H1 (cell line): ENCODE measurements at regions not wholly inside any gene's neighbourhood (a gene's known extent, or its start where the extent isn't known, plus 50 kb on each side); places are given as distances from the start of the nearest gene placed in this dataset.

Experiments
- CTCF ChIA-PET: fragments of 300-600 bp; sonication (Branson Sonifier 250); formaldehyde crosslinking; loops from one replicate; lab custom pipeline; 2021; ENCODE audit not compliant: partially characterized antibody; lab: Charles Lee
- POLR2A ChIA-PET: fragments of 300-600 bp; sonication (Branson Sonifier 250); formaldehyde crosslinking; loops from one replicate; lab custom pipeline; 2021; ENCODE audit warnings: inconsistent platforms; ENCODE audit not compliant: partially characterized antibody; lab: Charles Lee
- DNase-seq, 2 experiments: peaks; one replicate each; pipeline versions ENCODE4 v3.0.0 to v3.0.0-alpha.2; 2010 to 2022; ENCODE audit warnings: low spot score in 2 of 2, low read depth in 1 of 2, mixed read lengths in 1 of 2
- FAIRE-seq: peaks from 2 replicates; lab custom pipeline; 2011; peaks lifted over from hg19 to GRCh38; lab: Jason Lieb, UNC
- H2AFZ ChIP-seq: 2 replicates; pipeline ENCODE4 v1.8.1; 2012; ENCODE audit warnings: low read length, inconsistent platforms
- H2AK5ac ChIP-seq: 2 replicates; pipeline ENCODE4 v1.6.1; 2013; ENCODE audit warnings: low read depth, low read length
- H2BK120ac ChIP-seq: replicated peaks from 2 replicates; pipeline ENCODE3; 2013; ENCODE audit warnings: low read depth, low read length, inconsistent platforms
- H2BK12ac ChIP-seq: 2 replicates; pipeline ENCODE4 v1.6.1; 2013; ENCODE audit warnings: low read depth, low read length
- H2BK15ac ChIP-seq: 2 replicates; pipeline ENCODE4 v1.6.1; 2013; ENCODE audit warnings: low read length
- H2BK20ac ChIP-seq: 2 replicates; pipeline ENCODE4 v1.6.1; 2013; ENCODE audit warnings: low read length
- H2BK5ac ChIP-seq: 2 replicates; pipeline ENCODE4 v1.6.1; 2013; ENCODE audit warnings: low read depth, low read length
- H3K14ac ChIP-seq: 2 replicates; pipeline ENCODE4 v1.6.1; 2013; ENCODE audit warnings: inconsistent platforms; ENCODE audit not compliant: insufficient read length
- H3K18ac ChIP-seq: 2 replicates; pipeline ENCODE4 v1.6.1; 2013; ENCODE audit warnings: low read length; ENCODE audit errors: extremely low read depth
- H3K23ac ChIP-seq: 2 replicates; pipeline ENCODE4 v1.6.1; 2013; ENCODE audit warnings: inconsistent platforms; ENCODE audit not compliant: insufficient read length
- H3K23me2 ChIP-seq: 2 replicates; pipeline ENCODE4 v1.6.1; 2013; ENCODE audit warnings: low read depth, low read length
- H3K27ac ChIP-seq: 2 replicates; pipeline ENCODE4 v1.6.1; 2011; ENCODE audit warnings: low read depth, low read length, inconsistent platforms
- H3K27me3 ChIP-seq, 4 experiments: replicated peaks in 1 of 4; 1 replicate in 1 of 4; 2 replicates in 3 of 4; pipeline versions ENCODE4 v1.6.1 to v1.8.1; 2011 to 2013; ENCODE audit warnings: low read length in 3 of 4, mild to moderate bottlenecking in 3 of 4, inconsistent platforms in 2 of 4, mixed read lengths in 2 of 4, moderate library complexity in 1 of 4; ENCODE audit not compliant: control insufficient read depth in 3 of 4, insufficient read depth in 3 of 4; ENCODE audit errors: extremely low read depth in 1 of 4
- H3K36me3 ChIP-seq, 4 experiments: 2 replicates each; pipeline versions ENCODE4 v1.6.1 to v1.8.1; 2011 to 2013; ENCODE audit warnings: mild to moderate bottlenecking in 4 of 4, low read length in 3 of 4, moderate library complexity in 2 of 4, control low read depth in 1 of 4, inconsistent platforms in 1 of 4; ENCODE audit not compliant: insufficient read depth in 4 of 4, control insufficient read depth in 2 of 4
- H3K4ac ChIP-seq: replicated peaks from 2 replicates; pipeline ENCODE3; 2013; ENCODE audit warnings: low read length, low read depth, mixed read lengths, inconsistent platforms; ENCODE audit not compliant: insufficient read length
- H3K4me1 ChIP-seq, 4 experiments: replicated peaks in 1 of 4; 1 replicate in 1 of 4; 2 replicates in 3 of 4; pipeline versions ENCODE4 v1.6.1 to v1.8.1; 2011 to 2013; ENCODE audit warnings: low read length in 3 of 4, inconsistent platforms in 2 of 4, mixed read lengths in 1 of 4; ENCODE audit not compliant: insufficient read depth in 4 of 4, control insufficient read depth in 3 of 4
- H3K4me2 ChIP-seq, 2 experiments: 2 replicates each; pipeline versions ENCODE4 v1.6.1 to v1.8.1; 2011 to 2013; ENCODE audit warnings: low read depth in 2 of 2, low read length in 2 of 2, control low read depth in 1 of 2, inconsistent platforms in 1 of 2, mild to moderate bottlenecking in 1 of 2; ENCODE audit not compliant: insufficient read depth in 1 of 2
- H3K4me3 ChIP-seq, 4 experiments: fragments of 200-600, 300-600 bp in 1 of 4; sonication (generic), shearing (Covaris generic), sonication (Bioruptor Twin) in 1 of 4; 2 replicates each; pipeline versions ENCODE4 v1.5.1 to v1.8.1; 2011 to 2016; ENCODE audit warnings: low read length in 4 of 4, low read depth in 3 of 4, control low read depth in 2 of 4, inconsistent platforms in 2 of 4, mild to moderate bottlenecking in 2 of 4, mixed read lengths in 1 of 4, moderate library complexity in 1 of 4; ENCODE audit not compliant: insufficient read depth in 2 of 4; ENCODE audit errors: extremely low read depth in 1 of 4
- H3K56ac ChIP-seq: replicated peaks from 2 replicates; pipeline ENCODE3; 2013; ENCODE audit warnings: low read depth, mild to moderate bottlenecking, mixed read lengths, low read length, inconsistent platforms; ENCODE audit not compliant: insufficient read length
- H3K79me1 ChIP-seq: 2 replicates; pipeline ENCODE4 v1.6.1; 2013; ENCODE audit warnings: low read depth, low read length, control low read depth
- H3K79me2 ChIP-seq, 2 experiments: 2 replicates each; pipeline versions ENCODE4 v1.6.1 to v1.8.1; 2012 to 2013; ENCODE audit warnings: low read length in 2 of 2, mild to moderate bottlenecking in 2 of 2, inconsistent platforms in 1 of 2; ENCODE audit not compliant: insufficient read depth in 2 of 2, control insufficient read depth in 1 of 2
- H3K9ac ChIP-seq, 4 experiments: replicated peaks in 1 of 4; 1 replicate in 1 of 4; 2 replicates in 3 of 4; pipeline versions ENCODE4 v1.6.1 to v1.8.1; 2011 to 2013; ENCODE audit warnings: low read depth in 3 of 4, low read length in 3 of 4, control low read depth in 2 of 4, mild to moderate bottlenecking in 2 of 4, moderate library complexity in 2 of 4, inconsistent platforms in 1 of 4; ENCODE audit errors: extremely low read depth in 1 of 4
- H3K9me3 ChIP-seq, 2 experiments: 2 replicates each; pipeline versions ENCODE4 v1.6.1 to v1.8.1; 2012 to 2013; ENCODE audit warnings: mild to moderate bottlenecking in 2 of 2, moderate library complexity in 2 of 2, control low read depth in 1 of 2, inconsistent platforms in 1 of 2, low read depth in 1 of 2, low read length in 1 of 2, mixed read lengths in 1 of 2; ENCODE audit not compliant: insufficient read depth in 2 of 2
- H4K20me1 ChIP-seq, 2 experiments: replicated peaks in 1 of 2; 2 replicates each; pipeline versions ENCODE3 to v1.8.1; 2011 to 2013; ENCODE audit warnings: inconsistent platforms in 2 of 2, low read length in 2 of 2, mild to moderate bottlenecking in 1 of 2; ENCODE audit not compliant: insufficient read depth in 2 of 2, control insufficient read depth in 1 of 2
- H4K5ac ChIP-seq: 2 replicates; pipeline ENCODE4 v1.6.1; 2013; ENCODE audit warnings: low read length, low read depth, mixed read lengths, inconsistent platforms; ENCODE audit not compliant: insufficient read length
- H4K8ac ChIP-seq: 2 replicates; pipeline ENCODE4 v1.8.0; 2013; ENCODE audit warnings: mild to moderate bottlenecking, moderate library complexity, low read length, inconsistent platforms; ENCODE audit not compliant: insufficient read depth; ENCODE audit errors: extremely low read depth
- H4K91ac ChIP-seq: replicated peaks from 2 replicates; pipeline ENCODE3; 2013; ENCODE audit warnings: low read length, mixed read lengths, inconsistent platforms; ENCODE audit not compliant: insufficient read length
- BCL11A ChIP-seq, 2 experiments: IDR thresholded peaks; one replicate each; pipeline ENCODE4 v1.6.1; 2011; ENCODE audit warnings: low read depth in 2 of 2, low read length in 2 of 2, mild to moderate bottlenecking in 2 of 2
- CBX5 ChIP-seq: fragments of 300-800, 300-1000 bp; sonication (generic); IDR thresholded peaks from 2 replicates; pipeline ENCODE4 v1.7.1; 2016; ENCODE audit warnings: antibody characterized with exemption, low read length, low read depth
- E2F6 ChIP-seq: IDR thresholded peaks from 2 replicates; pipeline ENCODE4 v1.6.1; 2012; ENCODE audit warnings: inconsistent platforms
- NRF1 ChIP-seq: IDR thresholded peaks from 2 replicates; pipeline ENCODE4 v1.6.1; 2011; ENCODE audit warnings: mild to moderate bottlenecking, low read depth, low read length, improper control_type of control experiment
- SIX5 ChIP-seq: IDR thresholded peaks from 2 replicates; pipeline ENCODE4 v1.6.1; 2011; ENCODE audit warnings: mild to moderate bottlenecking, low read depth, low read length
- SRF ChIP-seq: IDR thresholded peaks from 2 replicates; pipeline ENCODE4 v1.6.1; 2011; ENCODE audit warnings: mild to moderate bottlenecking, low read depth, low read length, moderate library complexity
- WGBS, 2 experiments: shearing (Covaris generic) in 1 of 2; methylation state at CpG; one replicate each; pipeline versions ENCODE4 v1.1.6 to v1.1.7; 2013 to 2015; ENCODE audit warnings: low lambda C conversion rate in 2 of 2, mixed read lengths in 2 of 2, inconsistent platforms in 1 of 2, low coverage in 1 of 2, missing lambda C conversion rate in 1 of 2; ENCODE audit not compliant: insufficient replicate concordance in 2 of 2, insufficient coverage in 1 of 2, insufficient read length in 1 of 2; ENCODE audit errors: extremely low coverage in 1 of 2, missing lambda C conversion rate in 1 of 2; 5-methylcytosine and 5-hydroxymethylcytosine counted together

GRCh38 chr5:68499987-68500386 lies 284.4 kb downstream of the PIK3R1 start:
- POLR2A ChIA-PET, result no interaction called here
- 86% methylated on average over 4 of the region's 4 CpGs; no CpG with 5 or more reads in 1 of the 2 experiments for WGBS, 2 experiments
- no peak for TF ChIP-seq SRF
- TF ChIP-seq BCL11A (IDR thresholded peaks at IDR 0.05; ENCODE audit: low read depth in 2 of 2, low read length in 2 of 2), result no peak
- no peak for TF ChIP-seq SIX5
- TF ChIP-seq E2F6, result no peak
- no peak for TF ChIP-seq CBX5
- TF ChIP-seq NRF1, result no peak

More at GRCh38 chr5:68499987-68500386, 284.4 kb downstream of the PIK3R1 start:
- FAIRE-seq (no peak), DNase-seq (no peak)
- Histone ChIP-seq H3K36me3 (no peaks in the 10 kb centered on the region), H2BK15ac (no peak overlapping the region), H2AK5ac (no peak overlapping the region), H3K4me1 (no peaks in the 10 kb centered on the region), H3K4ac (no peak overlapping the region), H3K4me3 (no peak overlapping the region), H3K18ac (no peak overlapping the region), H3K79me2 (no peaks in the 10 kb centered on the region), H2BK120ac (no peak overlapping the region), H3K27ac (no peak overlapping the region), H2BK20ac (no peak overlapping the region), H4K8ac (no peak overlapping the region), H4K5ac (no peak overlapping the region), H3K4me2 (no peak overlapping the region), H2BK5ac (no peak overlapping the region), H3K23me2 (no peaks in the 10 kb centered on the region), H3K27me3 (no peaks in the 10 kb centered on the region), H3K14ac (no peak overlapping the region), H3K23ac (no peak overlapping the region), H2AFZ (no peak overlapping the region), H4K91ac (no peak overlapping the region), H2BK12ac (no peak overlapping the region), H3K9ac (no peak overlapping the region), H4K20me1 (no peaks in the 10 kb centered on the region), H3K56ac (no peak overlapping the region), H3K9me3 (peaks cover 30 to 36% of the 10 kb centered on the region in 2 experiments), H3K79me1 (no peaks in the 10 kb centered on the region)
- CTCF ChIA-PET, result no interaction called here
